RWPE2 (cell line): ENCODE measurements at regions not wholly inside any gene's neighbourhood (a gene's known extent, or its start where the extent isn't known, plus 50 kb on each side); places are given as distances from the start of the nearest gene placed in this dataset.

ENCODE experiments used
- ATAC-seq: fragments of 200-7000 bp; cut with Tn5 transposase; 3 replicates; pipeline ENCODE4 v1.9.1; 2021; ENCODE audit warnings: low read depth
- DNase-seq: peaks from one replicate; pipeline ENCODE4 v3.0.0-alpha.2; 2020; ENCODE audit warnings: low spot score
- H3K27ac ChIP-seq: fragments of 450-650 bp; 2 replicates; pipeline ENCODE4 v1.5.1; 2017; ENCODE audit warnings: mild to moderate bottlenecking; ENCODE audit not compliant: poor library complexity, severe bottlenecking
- H3K27me3 ChIP-seq: fragments of 250-450 bp; sonication (Bioruptor Pico); 2 replicates; pipeline ENCODE4 v1.5.1; 2021; ENCODE audit warnings: mild to moderate bottlenecking, moderate library complexity; ENCODE audit not compliant: insufficient read depth, poor library complexity, severe bottlenecking
- H3K36me3 ChIP-seq: fragments of 250-450 bp; sonication (Bioruptor Pico); 2 replicates; pipeline ENCODE4 v1.5.1; 2020; ENCODE audit warnings: low read depth, mild to moderate bottlenecking, moderate library complexity
- H3K4me1 ChIP-seq: fragments of 250-450 bp; sonication (Bioruptor Pico); 2 replicates; pipeline ENCODE4 v1.5.1; 2021; ENCODE audit warnings: mild to moderate bottlenecking, moderate library complexity; ENCODE audit not compliant: insufficient read depth, poor library complexity, severe bottlenecking
- H3K4me3 ChIP-seq: fragments of 250-450 bp; sonication (Bioruptor Pico); 2 replicates; pipeline ENCODE4 v1.5.1; 2021; ENCODE audit warnings: mild to moderate bottlenecking, moderate library complexity; ENCODE audit not compliant: severe bottlenecking
- H3K9me3 ChIP-seq: fragments of 250-450 bp; sonication (Bioruptor Pico); 2 replicates; pipeline ENCODE4 v1.5.1; 2021; ENCODE audit warnings: mild to moderate bottlenecking, moderate library complexity; ENCODE audit not compliant: severe bottlenecking
- TF ChIP-seq, protein P1 (sequence below): fragments of 450-650 bp; IDR thresholded peaks from one replicate; pipeline ENCODE4 v1.5.1; 2017; ENCODE audit warnings: mild to moderate bottlenecking, moderate library complexity; ENCODE audit not compliant: poor library complexity, severe bottlenecking

GRCh38 chr5:1944408-1944807 is 61.7 kb upstream of the IRX4 start:
- H3K4me1 ChIP-seq = peaks cover 8% of the 10 kb centered on the region
- ATAC-seq (no peak), DNase-seq (no peak)
- no peaks in the 10 kb centered on the region for H3K36me3 ChIP-seq
- no peaks in the 10 kb centered on the region for H3K27me3 ChIP-seq
- H3K27ac ChIP-seq = no peak overlapping the region
- no peaks in the 10 kb centered on the region for H3K9me3 ChIP-seq
- H3K4me3 ChIP-seq = no peak overlapping the region
- TF ChIP-seq, protein P1, sequence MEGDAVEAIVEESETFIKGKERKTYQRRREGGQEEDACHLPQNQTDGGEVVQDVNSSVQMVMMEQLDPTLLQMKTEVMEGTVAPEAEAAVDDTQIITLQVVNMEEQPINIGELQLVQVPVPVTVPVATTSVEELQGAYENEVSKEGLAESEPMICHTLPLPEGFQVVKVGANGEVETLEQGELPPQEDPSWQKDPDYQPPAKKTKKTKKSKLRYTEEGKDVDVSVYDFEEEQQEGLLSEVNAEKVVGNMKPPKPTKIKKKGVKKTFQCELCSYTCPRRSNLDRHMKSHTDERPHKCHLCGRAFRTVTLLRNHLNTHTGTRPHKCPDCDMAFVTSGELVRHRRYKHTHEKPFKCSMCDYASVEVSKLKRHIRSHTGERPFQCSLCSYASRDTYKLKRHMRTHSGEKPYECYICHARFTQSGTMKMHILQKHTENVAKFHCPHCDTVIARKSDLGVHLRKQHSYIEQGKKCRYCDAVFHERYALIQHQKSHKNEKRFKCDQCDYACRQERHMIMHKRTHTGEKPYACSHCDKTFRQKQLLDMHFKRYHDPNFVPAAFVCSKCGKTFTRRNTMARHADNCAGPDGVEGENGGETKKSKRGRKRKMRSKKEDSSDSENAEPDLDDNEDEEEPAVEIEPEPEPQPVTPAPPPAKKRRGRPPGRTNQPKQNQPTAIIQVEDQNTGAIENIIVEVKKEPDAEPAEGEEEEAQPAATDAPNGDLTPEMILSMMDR = no peak

DNA sequence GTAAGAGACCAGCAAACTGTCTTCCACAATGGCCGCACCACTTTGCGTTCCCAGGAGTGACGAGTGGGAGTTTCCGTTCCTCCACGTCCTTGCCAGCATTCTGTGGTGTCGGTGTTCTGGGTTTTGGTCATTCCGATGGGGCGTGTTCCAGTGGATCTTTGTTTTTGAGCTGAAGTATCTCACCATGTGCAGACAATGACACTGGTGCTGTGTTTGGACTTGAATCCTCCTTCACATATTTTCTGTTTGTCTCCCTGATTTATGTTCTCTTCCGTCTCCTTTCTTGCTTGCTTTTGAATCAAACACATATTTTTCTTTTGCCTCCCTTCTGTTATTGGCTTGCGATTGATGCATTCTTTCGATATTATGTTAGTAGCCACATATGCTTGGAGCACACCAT is 60.8 kb upstream of the IRX4 start:
- Histone ChIP-seq H3K4me1 (peaks cover 8% of the 10 kb centered on the region), H3K27me3 (no peaks in the 10 kb centered on the region)
- TF ChIP-seq, protein P1 = no peak

DNA sequence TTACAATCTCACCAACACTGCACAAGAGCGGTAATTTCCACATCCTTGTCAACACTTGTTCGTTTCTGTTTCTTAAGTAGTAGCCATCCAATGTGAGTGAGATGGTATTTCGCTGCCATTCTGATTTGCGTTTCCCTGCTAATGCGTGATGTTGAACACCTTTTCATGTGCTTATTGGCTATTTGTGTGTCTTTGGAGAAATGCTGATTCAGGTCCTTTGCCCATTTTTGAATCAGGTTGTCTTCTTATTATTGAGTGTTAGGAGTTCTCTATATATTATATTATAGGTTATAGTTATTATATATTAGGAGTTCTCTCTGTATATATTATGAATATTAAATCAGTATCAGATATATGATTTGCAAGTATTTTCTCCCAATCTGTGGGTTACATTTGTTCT is 59.9 kb upstream of the IRX4 start:
- DNase-seq (no peak), ATAC-seq (no peak)
- no peaks in the 10 kb centered on the region for H3K36me3 ChIP-seq
- TF ChIP-seq, protein P1 = no peak
- no peaks in the 10 kb centered on the region for H3K27me3 ChIP-seq
- peaks cover 2% of the 10 kb centered on the region for H3K4me1 ChIP-seq
- H3K27ac ChIP-seq = no peak overlapping the region
- no peak overlapping the region for H3K4me3 ChIP-seq
- no peaks in the 10 kb centered on the region for H3K9me3 ChIP-seq

More for the DNA sequence above, 60.8 kb upstream of the IRX4 start:
- no peak overlapping the region for H3K27ac ChIP-seq
- ATAC-seq (no peak), DNase-seq (no peak)
- H3K36me3 ChIP-seq = no peaks in the 10 kb centered on the region
- H3K9me3 ChIP-seq = no peaks in the 10 kb centered on the region
- no peak overlapping the region for H3K4me3 ChIP-seq

- TF ChIP-seq, protein P1 = no peak
- Histone ChIP-seq H3K27me3 (no peaks in the 10 kb centered on the region), H3K36me3 (no peaks in the 10 kb centered on the region), H3K4me1 (peaks cover 7% of the 10 kb centered on the region), H3K4me3 (no peak overlapping the region), H3K9me3 (no peaks in the 10 kb centered on the region), H3K27ac (no peak overlapping the region)
- DNase-seq = no peak
- no peak for ATAC-seq
These were observed 59.4 kb upstream of the IRX4 start for GRCh38 chr5:1942158-1942557.

- Histone ChIP-seq H3K27me3 (no peaks in the 10 kb centered on the region), H3K4me3 (no peak overlapping the region), H3K4me1 (peaks cover 27% of the 10 kb centered on the region), H3K36me3 (no peaks in the 10 kb centered on the region), H3K9me3 (no peaks in the 10 kb centered on the region), H3K27ac (no peak overlapping the region)
- ATAC-seq = no peak
- DNase-seq = no peak
- TF ChIP-seq, protein P1 = no peak
These were observed 56.5 kb upstream of the IRX4 start for GRCh38 chr5:1939256-1939655.
